ENCODE measurements at regions not wholly inside any gene's neighbourhood (a gene's known extent, or its start where the extent isn't known, plus 50 kb on each side); places are given as distances from the start of the nearest gene placed in this dataset.

DNA sequence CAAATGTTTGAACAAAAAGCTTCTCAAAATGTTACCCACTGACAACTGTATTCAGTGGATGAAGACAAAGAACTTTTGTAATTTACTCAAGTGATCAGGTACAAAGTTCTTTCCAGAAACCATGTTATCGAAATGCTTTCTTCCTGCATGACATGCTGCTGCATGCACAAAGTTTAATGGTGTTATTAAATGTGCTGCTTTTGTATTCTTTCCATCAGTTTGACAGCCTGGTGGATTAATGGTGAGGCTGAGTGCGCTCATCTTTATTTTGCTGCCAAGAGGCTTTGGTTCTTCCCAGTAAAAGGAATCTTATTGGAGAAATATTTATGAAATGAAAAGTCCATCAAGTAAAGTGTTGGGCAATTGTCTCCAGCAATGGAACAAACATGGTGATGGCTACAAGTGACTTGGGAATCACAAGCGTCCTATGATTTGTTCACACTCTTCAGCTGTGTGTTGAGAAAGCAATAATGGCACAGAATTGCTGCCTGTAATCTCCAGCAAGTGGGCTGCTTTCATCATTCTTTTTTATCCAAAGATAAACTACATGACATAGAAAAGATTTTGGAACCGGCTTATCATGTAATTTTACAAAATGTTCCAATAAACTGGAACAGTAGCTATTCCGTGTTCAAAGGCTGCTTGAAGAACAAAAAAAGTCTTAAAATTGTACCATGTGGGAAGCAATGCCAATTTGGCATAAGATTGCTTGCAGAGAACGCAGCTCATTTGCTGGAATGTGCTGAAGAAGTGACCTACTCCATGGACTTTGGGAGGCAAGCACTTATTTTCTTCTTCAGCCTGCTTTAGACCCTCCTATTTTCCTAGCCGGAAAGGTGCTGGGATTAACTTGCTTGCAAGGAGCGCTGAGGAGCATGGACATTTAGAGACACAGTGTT is 153.1 kb downstream of the HSD17B3 start:
- no peak for TF ChIP-seq CTCF (IDR thresholded peaks at IDR 0.05)
- TF ChIP-seq POLR2A (IDR thresholded peaks at IDR 0.05) = no peak
